Effector memory CD4-positive, alpha-beta T cell (primary cell): ENCODE measurements at regions not wholly inside any gene's neighbourhood (a gene's known extent, or its start where the extent isn't known, plus 50 kb on each side); places are given as distances from the start of the nearest gene placed in this dataset.
"Not testable (repeated sequence)": the region's sequence is repeated elsewhere in the genome, so short reads cannot be mapped to it uniquely, and the experiment has no call there.

ENCODE experiments used
- DNase-seq, 3 donors: peaks; one replicate each; pipeline ENCODE4 v3.0.0-alpha.2; 2020
- H3K27ac ChIP-seq: 2 replicates; pipeline ENCODE4 v1.7.0; 2013; ENCODE audit warnings: mild to moderate bottlenecking, low read length, moderate library complexity; ENCODE audit not compliant: insufficient read depth, poor library complexity, severe bottlenecking
- H3K27me3 ChIP-seq: replicated peaks from 2 replicates; pipeline ENCODE4 v1.7.0; 2013; ENCODE audit warnings: mild to moderate bottlenecking, low read length; ENCODE audit not compliant: insufficient read depth, control insufficient read depth, poor library complexity, severe bottlenecking
- H3K36me3 ChIP-seq: 2 replicates; pipeline ENCODE4 v1.7.0; 2013; ENCODE audit warnings: mild to moderate bottlenecking, low read length, moderate library complexity; ENCODE audit not compliant: control insufficient read depth, insufficient read depth
- H3K4me1 ChIP-seq: 2 replicates; pipeline ENCODE4 v1.7.0; 2013; ENCODE audit warnings: low read length, mild to moderate bottlenecking; ENCODE audit not compliant: control insufficient read depth, insufficient read depth, poor library complexity, severe bottlenecking
- H3K4me3 ChIP-seq: 2 replicates; pipeline ENCODE4 v1.7.0; 2013; ENCODE audit warnings: low read length, low read depth, mild to moderate bottlenecking; ENCODE audit not compliant: insufficient read depth, poor library complexity, severe bottlenecking
- H3K9me3 ChIP-seq: 2 replicates; pipeline ENCODE4 v1.7.0; 2013; ENCODE audit warnings: mild to moderate bottlenecking, low read length, moderate library complexity; ENCODE audit not compliant: control insufficient read depth

DNA sequence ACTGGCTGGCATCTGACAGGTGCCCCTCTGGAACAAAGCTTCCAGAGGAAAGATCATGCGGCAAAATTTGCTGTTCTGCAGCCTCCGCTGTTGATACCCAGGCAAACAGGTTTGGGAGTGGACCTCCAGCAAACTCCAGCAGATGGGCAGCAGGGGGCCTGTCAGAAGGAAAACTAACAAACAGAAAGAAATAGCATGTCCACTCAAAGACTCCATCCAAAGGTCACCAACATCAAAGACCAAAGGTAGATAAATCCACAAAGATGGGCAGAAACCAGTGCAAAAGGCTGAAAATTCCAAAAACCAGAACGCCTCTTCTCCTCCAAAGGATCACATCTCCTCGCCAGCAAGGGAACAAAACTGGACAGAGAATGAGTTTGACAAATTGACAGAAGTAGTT lies 101.3 kb downstream of the HNRNPD start:
- H3K27me3 ChIP-seq, DNase-seq, H3K36me3 ChIP-seq, H3K27ac ChIP-seq, H3K4me3 ChIP-seq, H3K4me1 ChIP-seq, H3K9me3 ChIP-seq: not testable (repeated sequence)

DNA sequence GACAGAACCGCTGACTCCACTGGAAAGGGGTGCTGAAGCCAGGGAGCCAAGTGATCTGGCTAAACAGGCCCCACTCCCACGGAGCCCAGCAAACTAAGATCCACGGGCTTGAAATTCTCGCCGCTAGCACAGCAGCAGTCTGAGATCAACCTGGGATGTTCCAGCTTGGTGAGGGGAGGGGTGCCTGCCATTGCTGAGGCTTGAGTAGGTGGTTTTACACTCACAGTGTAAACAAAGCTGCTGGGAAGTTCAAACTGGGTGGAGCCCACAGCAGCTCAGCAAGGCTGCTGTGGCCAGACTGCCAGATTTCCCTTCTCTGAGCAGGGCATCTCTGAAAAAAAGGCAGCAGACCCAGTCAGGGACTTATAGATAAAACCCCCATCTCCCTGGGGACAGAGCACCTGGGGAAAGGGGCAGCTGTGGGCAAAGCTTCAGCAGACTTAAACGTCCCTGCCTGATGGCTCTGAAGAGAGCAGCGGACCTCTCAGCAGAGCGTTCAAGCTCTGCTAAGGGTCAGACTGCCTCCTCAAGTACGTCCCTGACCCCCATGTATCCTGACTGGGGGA lies 101.8 kb downstream of the HNRNPD start:
- H3K4me3 ChIP-seq, H3K9me3 ChIP-seq, H3K4me1 ChIP-seq, H3K27ac ChIP-seq, H3K27me3 ChIP-seq, H3K36me3 ChIP-seq, DNase-seq: not testable (repeated sequence)

DNA sequence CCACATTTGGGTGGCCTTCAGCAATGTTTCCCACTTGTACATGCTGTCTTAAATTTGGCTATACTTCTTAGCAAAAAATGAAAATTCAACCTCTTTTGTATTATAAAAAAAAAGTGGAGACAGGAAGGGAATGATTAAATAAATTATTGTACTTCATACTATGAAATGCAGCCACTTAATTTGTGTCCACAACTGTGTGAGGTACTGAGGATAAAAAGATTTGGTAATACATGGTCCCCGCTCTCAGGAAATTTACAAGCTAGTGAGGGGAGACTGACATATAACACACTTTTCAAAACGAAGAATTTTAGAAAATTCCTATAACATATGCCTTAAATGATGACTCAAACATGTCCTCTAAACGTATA lies 105.0 kb downstream of the HNRNPD start:
- Histone ChIP-seq H3K4me1 (peaks cover 3% of the 10 kb centered on the region), H3K27ac (no peak overlapping the region), H3K36me3 (no peaks in the 10 kb centered on the region), H3K9me3 (no peaks in the 10 kb centered on the region), H3K4me3 (no peak overlapping the region), H3K27me3 (no peaks in the 10 kb centered on the region)
- no peak for DNase-seq

DNA sequence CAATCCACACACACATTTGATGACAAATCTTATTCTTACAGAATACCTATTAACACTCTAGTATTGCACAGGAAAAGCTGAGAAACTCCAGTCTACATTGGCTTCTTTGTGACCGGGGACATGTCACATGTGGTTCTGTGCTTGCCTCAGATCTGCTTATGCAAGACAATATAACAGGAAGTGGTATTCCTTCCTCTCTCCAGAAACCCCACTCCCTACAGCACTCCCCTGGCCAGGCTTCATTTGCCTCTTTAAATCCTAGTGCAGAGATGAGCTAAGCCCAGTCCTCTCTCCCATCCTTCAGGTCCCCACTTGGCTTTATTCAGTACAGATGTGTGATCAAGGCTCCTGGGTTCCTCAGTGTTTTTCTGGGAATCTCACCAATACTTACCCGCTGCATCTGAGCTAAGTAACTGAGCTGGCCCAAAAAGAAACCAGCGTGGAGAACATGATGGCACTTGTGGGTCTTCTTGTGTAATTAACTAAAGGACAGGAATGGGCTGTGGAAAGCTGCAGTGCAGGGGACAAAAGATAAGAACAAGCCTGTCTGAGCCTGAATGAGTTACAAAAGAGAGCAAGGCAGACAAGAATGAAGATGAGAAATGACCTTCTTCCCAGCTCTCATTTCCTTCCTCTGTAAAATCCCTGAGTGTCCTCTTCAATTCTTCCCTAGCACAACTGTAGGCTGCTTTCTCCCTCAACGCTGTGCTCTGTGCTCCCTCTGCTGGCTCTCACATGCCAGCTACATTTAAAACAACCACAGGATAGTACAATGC lies 105.6 kb downstream of the HNRNPD start:
- H3K36me3 ChIP-seq, result no peaks in the 10 kb centered on the region
- H3K4me1 ChIP-seq, result peaks cover 3% of the 10 kb centered on the region
- no peaks in the 10 kb centered on the region for H3K9me3 ChIP-seq
- no peak overlapping the region for H3K4me3 ChIP-seq
- H3K27me3 ChIP-seq, result no peaks in the 10 kb centered on the region
- peak in 2 of 3 donors; percentile 1 to 13 for DNase-seq
- H3K27ac ChIP-seq, result no peak overlapping the region

DNA sequence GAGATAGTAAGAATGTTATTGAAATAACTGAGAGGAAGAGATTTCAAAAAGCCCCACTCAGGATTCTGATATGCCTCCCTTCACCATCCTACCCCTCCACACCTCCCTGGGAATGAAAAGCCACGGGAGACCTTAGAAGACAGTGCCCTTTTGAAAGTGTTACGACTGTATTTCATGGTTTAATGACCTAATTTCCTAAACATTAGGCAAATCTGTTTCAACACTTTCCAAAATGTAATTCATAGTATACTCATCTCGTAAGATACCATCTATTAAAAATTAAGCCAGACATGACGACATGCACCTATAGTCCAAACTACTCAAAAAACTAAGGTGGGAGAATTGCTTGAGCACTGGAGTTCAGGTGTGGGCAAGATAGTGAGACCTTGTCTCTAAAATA lies 106.3 kb downstream of the HNRNPD start:
- H3K27ac ChIP-seq, result no peak overlapping the region
- H3K9me3 ChIP-seq, result no peaks in the 10 kb centered on the region
- H3K36me3 ChIP-seq, result no peaks in the 10 kb centered on the region
- no peaks in the 10 kb centered on the region for H3K27me3 ChIP-seq
- no peak overlapping the region for H3K4me3 ChIP-seq
- no peak for DNase-seq
- H3K4me1 ChIP-seq, result peaks cover 3% of the 10 kb centered on the region

DNA sequence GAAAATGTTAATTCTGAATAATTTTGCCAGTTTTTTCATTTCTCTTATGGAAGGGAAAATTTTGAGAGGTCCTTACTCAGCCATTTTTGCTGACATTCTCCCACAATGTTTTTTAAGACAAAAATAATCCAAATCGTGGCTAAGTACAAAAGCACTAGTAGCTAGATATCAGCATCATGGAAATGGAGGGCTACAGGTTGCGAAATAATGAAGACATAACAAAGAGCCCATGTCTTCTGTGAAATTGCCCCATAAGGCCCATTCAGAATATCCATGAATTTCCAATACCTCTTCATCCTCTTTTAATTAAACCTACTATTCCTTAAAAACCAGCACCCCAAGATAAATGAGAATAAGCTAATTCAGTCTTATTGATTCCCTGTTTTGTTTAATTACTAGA lies 107.4 kb downstream of the HNRNPD start:
- Histone ChIP-seq H3K27me3 (no peaks in the 10 kb centered on the region), H3K36me3 (no peaks in the 10 kb centered on the region), H3K9me3 (no peaks in the 10 kb centered on the region), H3K27ac (no peak overlapping the region), H3K4me1 (peaks cover 3% of the 10 kb centered on the region), H3K4me3 (no peak overlapping the region)
- no peak for DNase-seq

DNA sequence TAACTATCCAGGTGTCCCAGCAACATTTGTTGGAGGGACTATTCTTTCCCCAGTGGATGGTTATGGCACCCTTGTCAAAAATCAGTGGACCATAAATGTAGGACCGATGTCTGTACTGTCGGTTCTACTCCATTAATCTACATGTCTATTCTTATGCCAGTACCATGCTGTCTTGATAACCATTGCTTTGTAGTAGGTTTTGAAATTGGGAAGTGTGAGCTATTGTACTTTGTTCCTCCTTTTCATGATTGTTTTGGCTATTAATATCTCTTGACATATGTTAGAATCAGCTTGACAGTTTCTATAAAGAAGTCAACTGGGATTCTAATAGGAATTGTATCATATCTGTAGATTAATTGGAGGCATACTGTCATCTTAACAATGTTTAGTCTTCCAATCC lies 112.7 kb downstream of the HNRNPD start:
- H3K36me3 ChIP-seq, result no peaks in the 10 kb centered on the region
- no peaks in the 10 kb centered on the region for H3K9me3 ChIP-seq
- H3K27ac ChIP-seq, result no peak overlapping the region
- no peaks in the 10 kb centered on the region for H3K27me3 ChIP-seq
- no peaks in the 10 kb centered on the region for H3K4me1 ChIP-seq
- H3K4me3 ChIP-seq, result no peak overlapping the region
- no peak for DNase-seq

DNA sequence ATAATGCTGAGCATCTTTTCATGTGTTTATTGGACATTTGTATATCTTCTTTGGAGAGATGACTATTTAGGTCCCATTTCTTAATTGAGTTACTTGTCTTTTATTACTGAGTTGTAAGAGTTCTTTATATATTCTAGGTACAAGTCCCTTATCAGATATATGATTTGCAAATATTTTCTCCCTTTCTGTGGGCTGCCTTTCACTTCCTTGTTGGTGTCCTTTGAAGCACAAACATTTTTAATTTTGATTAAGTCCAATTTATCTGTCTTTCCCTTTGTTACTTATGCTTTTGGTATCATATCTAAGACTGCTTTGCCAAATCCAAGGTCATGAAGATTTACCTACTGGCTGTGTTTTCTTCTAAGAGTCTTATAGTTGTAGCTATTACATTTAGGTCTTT lies 113.2 kb downstream of the HNRNPD start:
- Histone ChIP-seq H3K36me3 (no peaks in the 10 kb centered on the region), H3K9me3 (no peaks in the 10 kb centered on the region), H3K4me1 (no peaks in the 10 kb centered on the region), H3K4me3 (no peak overlapping the region), H3K27me3 (no peaks in the 10 kb centered on the region), H3K27ac (no peak overlapping the region)
- no peak for DNase-seq

DNA sequence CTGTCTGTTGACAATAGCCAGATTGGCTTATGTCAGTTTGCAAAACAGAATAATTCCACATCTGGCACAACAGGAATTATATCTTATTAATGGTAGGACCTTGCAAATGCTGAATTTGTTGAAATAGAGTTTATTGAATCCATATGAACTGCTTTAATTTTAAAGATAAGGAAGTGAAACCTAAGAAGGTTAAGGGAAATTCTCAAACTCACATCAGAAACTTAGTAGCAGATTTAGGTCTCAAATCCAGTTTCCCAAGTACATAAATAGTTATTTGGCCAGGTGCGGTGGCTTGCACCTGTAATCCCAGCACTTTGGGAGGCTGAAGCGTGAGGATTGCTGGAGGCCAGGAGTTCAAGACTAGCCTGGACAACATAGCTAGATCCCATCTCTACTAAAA lies 117.1 kb downstream of the HNRNPD start:
- Histone ChIP-seq H3K36me3 (no peaks in the 10 kb centered on the region), H3K27ac (no peak overlapping the region), H3K4me1 (no peaks in the 10 kb centered on the region), H3K27me3 (no peaks in the 10 kb centered on the region), H3K4me3 (no peak overlapping the region), H3K9me3 (no peaks in the 10 kb centered on the region)
- no peak for DNase-seq

DNA sequence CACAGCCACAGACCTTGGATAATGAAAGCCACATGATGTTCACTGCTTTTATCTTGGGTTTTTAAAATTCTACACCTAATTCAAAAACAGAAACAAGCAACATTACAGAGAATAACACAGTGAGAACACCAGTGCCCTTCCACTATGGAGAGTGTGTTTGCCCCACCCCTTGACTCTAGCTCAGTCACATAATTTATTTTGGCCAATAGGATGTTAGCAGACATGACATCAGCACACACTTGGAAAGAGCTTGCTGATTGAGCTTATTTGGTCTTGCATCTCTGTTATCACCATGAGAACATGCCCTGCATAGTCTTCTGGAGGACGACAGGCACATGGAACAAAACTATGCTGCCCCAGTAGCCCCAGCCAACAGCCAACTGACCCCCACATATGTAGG lies 118.1 kb downstream of the HNRNPD start:
- H3K9me3 ChIP-seq, result no peaks in the 10 kb centered on the region
- no peaks in the 10 kb centered on the region for H3K36me3 ChIP-seq
- no peaks in the 10 kb centered on the region for H3K27me3 ChIP-seq
- no peak overlapping the region for H3K4me3 ChIP-seq
- H3K27ac ChIP-seq, result no peak overlapping the region
- no peaks in the 10 kb centered on the region for H3K4me1 ChIP-seq
- DNase-seq, result no peak
